HG02973 (cell line): ENCODE measurements at regions not wholly inside any gene's neighbourhood (a gene's known extent, or its start where the extent isn't known, plus 50 kb on each side); places are given as distances from the start of the nearest gene placed in this dataset.

Experiments
- ATAC-seq: cut with Tn5 transposase; IDR thresholded peaks from one replicate; pipeline ENCODE4 v1.9.1; 2021; ENCODE audit warnings: moderate library complexity; ENCODE audit not compliant: unreplicated experiment

DNA sequence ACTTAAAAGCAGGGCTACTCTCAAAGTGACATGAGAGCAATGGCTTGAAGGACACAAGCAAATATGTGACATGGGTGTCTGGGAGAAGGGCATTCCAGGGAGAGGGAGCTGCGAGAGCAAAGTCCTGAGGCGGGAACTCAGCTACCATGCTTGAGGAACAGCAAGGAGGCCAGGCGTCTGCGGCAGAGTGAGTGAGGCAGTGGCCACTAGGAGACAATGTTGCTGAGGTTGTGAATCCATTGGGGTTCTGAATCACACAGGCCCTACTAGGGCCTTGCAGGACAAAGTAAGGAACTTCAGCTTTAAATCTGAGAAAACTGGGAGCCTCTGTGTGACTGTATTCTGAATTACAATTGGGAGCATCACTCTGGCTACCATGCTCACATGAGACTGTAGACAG, 94.1 kb upstream of the PRICKLE2 start:
- ATAC-seq: no peak

DNA sequence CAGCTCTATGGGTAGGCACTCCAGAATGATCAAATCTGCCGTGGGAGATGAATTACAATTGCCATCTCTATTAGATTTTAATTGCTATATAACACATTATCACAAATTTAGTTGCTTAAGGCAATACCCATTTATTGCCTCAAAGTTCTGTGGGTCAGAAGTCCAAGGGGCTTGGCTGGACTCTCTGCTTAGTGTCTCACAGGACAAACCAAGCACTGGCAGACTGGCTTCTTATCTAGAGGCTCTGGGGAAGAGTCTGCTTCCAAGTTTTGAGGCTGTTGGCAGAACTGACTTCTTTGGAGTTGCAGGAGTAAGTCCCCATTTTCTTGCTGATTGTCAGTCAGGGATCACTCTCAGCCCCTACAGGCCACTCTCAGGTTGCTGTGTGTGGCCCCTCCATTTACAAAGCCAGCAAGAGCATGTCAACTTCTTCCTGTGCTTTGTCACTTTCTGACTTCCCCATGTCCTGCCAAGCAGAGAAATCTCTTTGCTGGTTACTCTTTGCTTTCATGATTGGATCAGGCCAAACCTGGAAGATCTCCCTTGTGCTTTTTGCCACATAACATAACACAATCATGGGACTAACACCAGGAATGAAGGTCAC, 93.5 kb upstream of the PRICKLE2 start:
- no peak for ATAC-seq

DNA sequence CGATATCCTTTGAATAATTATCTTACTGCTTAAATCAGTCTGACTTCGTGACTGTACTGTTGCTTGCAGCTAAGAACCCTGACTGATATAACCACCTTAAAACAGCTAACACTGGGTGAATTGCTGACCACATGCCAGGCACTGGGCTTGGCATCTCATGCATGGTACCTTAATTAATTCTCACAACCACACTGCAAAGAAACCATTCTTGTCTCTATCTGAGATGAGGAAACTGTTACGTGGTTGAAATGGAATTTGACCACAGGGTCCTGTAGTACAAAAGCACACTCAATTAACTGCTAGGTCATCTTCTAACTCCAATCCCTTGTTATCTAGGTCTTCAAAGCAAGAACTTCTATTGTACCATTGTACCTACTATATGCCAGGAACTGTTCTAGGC, 92.7 kb upstream of the PRICKLE2 start:
- ATAC-seq: no peak

DNA sequence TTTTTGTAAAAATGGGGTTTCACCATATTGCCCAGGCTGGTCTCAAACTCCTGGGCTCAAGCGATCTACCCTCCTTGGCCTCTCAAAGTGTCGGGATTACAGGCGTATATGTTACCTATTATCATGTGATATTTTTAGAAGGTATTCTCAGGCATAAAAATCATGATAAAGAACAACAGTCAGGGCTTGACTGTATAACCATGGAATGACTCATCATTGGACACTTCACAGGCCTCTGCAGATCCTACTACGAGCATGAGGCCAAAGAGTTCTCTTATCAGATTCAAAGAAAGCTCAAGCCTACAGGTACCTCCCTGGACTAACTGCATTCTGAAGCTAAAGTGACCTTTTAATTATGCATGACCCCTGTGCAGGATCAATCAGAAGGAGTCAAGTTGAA, 91.7 kb upstream of the PRICKLE2 start:
- no peak for ATAC-seq

DNA sequence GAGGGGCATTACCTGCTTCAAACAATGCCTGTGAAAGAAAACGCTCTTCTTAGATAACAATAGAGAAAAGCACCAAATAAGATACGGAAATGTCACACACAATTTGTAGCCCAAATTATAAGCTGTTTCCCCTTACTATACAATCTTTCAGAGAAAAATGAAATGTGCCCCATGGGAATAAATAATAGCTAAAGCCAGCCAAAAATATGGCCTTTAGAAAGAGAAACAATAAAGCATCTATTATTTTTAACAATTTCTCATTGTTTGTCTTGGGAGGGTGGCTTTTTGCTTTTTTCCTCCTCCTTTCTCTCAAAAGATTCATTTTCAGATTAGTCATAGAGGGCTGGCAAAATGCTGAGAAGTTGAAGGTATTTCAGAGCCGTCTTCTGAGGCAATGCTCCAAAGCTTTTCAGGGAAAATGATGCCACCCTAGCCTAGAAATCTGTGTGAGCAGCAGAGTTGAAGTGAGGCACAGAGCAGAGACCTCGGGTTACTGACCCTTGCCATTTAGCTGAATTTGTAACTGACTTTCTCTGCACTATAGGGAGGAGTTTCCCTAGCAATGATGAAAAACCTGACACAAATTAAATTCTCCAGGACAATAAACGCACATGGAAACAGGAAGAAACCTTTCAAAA, 86.3 kb upstream of the PRICKLE2 start:
- no peak for ATAC-seq

DNA sequence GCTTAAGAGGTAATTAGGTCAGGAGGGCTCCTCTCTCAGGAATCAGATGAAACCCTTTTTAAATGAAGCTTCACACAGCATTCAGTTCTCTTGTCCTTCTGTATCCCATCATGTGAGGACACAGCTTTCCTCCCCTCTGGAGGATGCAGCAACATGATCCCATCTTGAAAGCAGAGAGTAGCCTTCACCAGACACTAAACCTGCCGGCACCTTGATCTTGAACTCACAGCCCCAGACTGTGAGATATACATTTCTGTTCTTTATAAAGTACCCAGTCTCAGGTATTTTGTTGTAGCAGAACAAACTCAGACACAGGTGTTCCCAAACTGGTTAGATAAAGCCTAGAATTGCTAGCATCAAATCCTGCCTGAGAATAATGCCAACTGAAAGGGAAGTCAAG, 83.7 kb upstream of the PRICKLE2 start:
- no peak for ATAC-seq

DNA sequence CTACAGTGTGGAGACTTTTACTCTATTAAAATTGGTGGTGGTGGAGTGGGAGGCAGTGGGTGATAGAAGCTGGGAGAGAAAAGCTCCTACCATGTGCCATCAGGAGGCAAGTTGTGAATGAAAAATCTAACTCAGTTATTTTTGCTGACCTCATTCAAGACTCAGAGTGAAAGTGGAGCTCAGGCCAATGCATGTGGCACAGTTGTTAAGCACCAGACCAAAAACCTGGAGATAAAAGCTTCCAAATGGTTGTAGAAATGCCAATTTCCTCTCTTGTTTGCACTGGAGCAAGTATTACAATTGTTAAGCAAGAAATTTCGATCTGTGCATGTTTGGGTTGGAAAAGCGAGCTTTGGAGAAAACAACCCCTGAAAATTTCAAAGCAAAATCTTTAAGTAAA, 81.5 kb upstream of the PRICKLE2 start:
- no peak for ATAC-seq

DNA sequence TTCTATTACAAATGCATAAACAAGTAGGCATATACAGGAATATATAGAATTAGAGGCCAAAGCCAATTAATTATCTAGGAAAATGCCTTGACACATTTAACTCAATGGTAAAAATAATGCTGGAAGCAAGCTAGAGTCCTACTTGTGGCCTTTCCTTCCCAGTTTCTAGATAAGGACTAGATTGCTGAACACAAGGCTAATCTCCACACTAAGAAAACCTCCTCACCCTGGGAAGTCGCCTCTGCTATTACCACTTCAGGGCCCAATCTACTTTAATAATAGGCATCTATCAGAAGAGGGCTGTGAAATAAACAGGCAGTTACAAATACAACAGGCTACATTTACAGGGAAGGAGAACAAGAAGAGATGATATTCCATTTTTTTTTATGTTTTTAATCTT, 80.5 kb upstream of the PRICKLE2 start:
- ATAC-seq: no peak

DNA sequence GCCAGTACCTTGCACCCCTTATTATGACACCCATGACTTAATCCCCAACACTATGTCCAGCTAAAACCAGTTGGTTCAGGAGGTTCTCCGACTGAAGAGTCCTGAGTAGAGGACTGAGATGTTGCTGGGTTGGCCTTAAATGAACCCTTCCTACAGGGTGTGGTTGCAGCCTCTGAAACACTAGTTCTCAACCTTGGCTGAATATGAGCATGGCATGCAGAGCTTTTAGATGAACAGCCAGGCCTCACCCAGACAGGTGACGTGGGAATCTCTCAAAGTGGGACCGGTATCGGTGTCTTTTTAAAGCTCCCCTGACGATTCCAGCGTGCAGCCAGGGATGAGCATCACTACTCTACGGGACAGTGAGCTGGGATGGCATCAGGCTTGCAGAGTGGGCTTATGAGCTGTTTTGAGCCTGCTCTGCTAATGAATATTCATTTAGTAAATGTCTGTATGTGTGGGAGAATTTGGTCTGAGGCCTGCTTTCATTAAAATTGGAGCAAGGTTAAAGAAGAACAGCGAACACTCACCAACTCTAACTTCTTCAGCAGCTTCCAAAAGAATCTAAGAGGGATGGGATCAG, 79.7 kb upstream of the PRICKLE2 start:
- no peak for ATAC-seq

DNA sequence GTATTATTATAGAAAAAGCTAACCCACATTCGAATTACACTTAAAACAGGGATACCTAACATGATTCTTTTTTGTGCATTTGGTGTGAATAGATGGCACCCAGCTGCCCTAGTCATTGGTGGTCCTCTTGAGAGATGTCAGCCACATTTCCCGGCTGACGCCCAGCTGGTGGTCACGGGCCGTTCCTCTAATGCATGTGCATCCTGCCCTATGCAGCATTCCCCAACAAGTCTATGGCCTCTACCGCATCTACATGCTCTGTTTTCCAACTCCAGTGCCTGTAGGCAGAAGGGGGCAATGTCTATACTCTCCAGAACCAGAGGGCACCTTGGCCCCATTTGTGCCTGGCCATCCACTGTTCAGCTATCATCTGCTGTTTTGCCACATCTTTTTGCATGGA, 78.6 kb upstream of the PRICKLE2 start:
- no peak for ATAC-seq

DNA sequence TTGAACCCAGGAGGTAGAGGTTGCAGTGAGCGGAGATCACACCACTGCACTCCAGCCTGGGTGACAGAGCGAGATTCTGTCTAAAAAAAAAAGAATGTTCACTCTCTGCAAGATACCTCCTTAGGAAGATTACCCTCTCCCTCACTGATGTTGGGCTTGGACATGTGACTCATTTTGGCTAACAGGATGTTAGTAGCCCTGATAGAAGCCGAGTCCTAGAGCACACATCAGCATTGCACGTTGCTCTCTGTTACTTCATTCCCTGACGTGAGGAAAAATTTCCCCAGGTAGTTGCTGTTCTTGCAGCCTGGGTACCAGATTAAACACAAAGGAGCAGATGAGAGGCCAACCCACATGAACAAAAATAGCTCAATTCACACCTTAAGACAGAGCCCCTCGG, 78.1 kb upstream of the PRICKLE2 start:
- no peak for ATAC-seq

DNA sequence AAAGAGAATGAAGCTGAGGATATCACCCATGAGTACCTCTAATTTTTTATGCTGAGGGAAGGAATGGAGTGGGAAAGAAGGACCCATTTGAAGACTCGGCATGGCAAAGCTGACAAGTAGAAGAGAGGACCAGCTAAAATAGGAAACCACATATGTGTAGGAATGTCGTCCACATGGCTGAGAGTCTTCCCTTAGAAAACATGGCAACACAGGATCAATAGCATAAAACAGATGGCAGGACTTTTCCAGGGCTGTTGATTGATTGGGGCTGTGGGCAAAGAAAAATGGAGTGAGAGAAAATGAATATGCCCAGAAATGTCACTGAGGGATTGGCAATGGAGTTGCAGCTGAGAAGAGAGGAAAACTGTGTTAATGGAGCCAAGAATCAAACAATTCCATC, 76.2 kb upstream of the PRICKLE2 start:
- no peak for ATAC-seq

DNA sequence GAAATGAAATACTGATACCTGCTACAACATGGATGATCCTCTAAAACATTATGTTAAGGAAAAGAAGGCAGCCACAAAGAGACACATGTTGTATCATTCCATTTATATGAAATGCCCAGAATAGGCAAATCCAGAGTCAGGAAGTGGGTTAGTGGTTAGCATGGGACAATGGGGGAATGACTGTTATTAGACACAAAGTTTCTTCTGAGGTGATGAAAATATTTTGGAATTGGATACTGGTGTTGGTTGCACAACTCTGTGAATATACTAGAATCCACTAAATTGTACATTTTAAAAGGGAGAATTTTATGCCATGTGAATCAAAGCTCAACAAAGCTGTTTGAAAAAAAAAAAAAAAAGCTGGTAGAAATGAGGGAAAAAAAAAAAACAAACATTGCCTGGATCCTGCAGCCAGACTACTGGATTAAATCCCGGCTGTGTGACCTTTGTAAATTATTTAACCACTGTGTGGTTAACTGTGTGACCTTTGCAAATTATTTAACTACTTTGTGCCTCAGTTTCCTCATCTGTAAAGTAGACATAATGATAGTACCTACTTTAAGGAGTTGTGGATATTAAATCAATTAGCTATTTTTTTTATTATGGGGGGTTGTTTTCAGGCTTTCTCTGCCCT, 75.6 kb upstream of the PRICKLE2 start:
- ATAC-seq: no peak

DNA sequence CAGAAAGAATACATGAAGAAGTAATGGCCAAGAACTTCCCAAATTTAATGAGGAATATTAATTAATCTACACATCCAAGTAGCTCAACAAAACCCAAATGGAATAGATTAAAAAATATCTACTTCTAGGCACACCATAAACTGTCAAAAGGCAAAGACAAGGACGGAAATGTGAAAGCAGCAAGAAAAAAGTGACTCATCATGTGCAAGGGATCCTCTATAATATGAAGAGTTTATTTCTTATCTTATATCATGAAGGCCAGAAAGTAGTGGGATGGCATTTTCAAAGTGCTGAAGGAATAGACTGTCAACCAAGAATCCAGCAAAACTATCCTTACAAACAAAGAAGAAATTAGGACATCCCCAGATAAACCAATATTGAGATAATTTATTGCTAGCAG, 73.9 kb upstream of the PRICKLE2 start:
- no peak for ATAC-seq

DNA sequence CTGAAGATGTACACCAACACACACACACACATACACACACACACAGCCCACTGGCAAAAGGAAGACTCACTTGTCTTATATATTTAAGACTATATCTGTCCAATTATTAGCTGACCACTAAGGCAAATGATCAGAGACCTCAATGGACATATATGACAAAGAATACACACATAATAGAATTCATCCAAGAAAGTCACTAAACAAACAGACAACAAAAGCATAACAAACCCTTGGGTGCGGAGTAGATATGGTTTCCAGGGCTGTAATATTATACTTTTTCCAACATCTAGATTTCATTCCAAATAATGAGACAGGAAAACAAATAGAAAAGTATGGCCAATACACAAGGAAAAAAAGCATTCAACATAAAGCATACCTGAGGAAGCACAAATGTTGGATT, 72.3 kb upstream of the PRICKLE2 start:
- ATAC-seq: no peak

DNA sequence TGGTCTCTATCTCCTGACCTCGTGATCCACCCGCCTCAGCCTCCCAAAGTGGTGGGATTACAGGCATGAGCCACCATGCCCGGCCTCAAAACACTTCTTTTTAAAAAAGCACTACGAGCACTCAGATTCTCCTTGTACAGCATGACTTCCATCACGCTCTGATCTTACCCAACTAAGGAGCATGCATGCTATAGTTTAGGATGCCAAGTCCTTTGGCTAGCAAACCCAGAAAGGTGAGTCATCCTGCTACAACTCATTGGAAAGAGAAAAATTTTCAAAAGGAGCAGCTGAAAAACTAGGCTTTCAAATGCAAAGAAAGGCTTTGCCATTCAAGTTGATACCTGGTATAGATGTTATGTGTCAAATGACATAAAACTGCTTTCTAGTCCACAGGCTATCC, 70.3 kb upstream of the PRICKLE2 start:
- ATAC-seq: no peak

DNA sequence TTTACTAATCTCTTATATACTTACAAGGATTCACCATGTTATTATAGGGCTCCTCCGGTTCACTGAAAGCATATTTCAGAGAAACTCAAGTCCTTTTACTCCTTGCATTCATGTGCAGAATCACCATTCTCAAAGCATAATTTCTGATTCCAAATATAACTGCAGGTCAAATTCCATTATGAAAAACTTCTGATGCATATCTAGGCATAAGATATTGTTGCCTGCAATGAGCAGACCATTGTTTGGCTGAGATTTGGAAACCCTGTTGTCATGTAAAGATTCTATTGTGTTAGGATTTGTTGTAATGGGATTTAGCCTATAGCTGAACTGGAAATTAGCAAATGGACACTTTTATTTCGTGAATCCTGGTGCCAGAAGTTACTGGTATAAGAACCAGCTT, 69.5 kb upstream of the PRICKLE2 start:
- ATAC-seq: no peak

DNA sequence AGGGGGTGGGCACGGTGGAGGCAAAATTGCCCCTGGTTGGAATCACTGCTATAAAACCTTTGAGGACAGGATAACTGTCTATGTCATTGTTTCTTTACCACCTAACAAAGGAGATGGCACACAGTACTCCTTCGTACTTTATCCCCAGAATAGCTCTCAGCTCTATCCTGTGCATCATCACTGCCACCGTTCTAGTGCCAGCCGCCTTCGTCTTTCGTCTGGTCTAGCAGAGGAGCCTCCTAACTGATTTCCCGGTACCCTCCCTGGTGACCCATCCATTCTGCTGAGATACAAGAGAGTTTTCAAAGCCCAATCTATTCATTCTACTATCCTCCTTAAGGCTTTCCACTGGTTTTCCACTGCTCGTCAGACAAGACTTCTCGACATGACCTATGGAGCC, 67.9 kb upstream of the PRICKLE2 start:
- ATAC-seq: no peak

DNA sequence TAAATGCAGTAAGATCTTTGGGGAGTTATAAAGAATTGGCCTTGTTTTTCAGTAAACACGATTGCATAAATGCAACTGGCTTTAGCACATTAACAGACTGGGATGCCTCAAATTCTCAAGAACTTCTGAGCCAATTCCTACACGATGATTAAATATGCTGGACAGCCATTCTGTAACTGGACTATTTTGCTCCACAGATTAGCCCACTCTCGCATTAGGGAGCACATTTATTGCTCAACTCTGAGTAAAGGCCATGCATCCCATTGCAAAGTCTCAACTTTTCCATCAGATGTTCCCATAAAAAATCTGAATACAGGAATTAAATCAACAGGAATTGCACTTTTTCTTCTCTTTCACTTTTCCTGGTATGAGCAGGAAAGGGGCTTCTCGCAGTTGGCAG, 66.7 kb upstream of the PRICKLE2 start:
- ATAC-seq: no peak

DNA sequence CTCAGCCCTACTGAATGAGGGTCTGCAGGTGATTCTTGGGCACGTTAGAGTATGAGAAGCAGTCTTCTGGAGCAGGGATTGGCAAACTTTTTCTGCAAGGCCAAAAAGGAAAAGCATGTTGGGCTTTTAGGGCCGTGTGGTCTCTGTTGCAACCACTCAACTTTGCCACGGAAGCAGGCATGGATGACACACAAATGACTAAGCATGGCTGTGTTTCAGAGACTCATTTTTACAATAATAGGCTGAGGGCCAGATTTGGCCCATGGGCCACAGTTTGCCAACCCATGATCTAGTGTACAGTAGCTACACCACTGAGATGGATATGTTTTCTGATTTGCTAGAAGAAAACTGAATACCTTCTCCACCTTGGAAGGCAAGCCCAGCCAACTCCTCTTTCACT, 66.1 kb upstream of the PRICKLE2 start:
- ATAC-seq: no peak

DNA sequence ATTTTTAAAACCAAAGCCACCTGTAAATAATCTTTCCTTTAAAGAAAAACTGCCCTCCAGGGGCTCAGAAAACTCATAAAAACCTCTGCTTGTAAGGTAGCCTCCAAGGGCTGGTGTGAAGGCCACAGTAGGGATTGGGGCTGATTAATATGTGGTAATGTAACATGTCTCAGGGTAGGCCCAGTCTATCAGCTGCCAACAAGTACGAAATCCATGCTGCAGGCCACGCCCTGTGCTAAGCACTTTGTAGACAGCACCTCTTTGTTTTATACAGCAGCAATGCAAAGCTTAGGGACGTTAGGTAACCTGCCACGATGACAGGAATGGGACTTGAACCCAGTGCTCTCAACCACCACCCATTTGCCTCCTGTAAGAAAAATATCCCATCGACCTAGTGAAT, 65.6 kb upstream of the PRICKLE2 start:
- ATAC-seq: no peak

DNA sequence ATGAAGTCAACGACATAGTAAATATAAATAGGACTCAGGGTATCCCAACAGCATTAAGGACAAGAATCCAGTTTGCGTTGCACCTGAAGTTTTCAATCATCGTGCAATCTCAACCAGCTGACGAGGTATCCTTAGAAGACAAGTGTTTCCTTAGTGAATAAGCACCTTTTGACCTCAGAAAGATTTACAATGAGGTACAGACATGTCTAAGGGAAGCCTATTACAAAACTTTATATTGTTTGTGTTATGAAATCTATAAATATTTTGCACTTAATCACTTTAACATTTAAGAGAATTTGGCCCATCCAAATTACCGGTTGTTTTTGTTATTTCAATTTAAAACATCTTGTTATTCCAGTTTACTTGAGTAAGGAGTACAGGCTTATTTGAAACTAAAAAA, 64.9 kb upstream of the PRICKLE2 start:
- ATAC-seq: no peak
